Tibial nerve (tissue), 4 donors: ENCODE measurements at regions not wholly inside any gene's neighbourhood (a gene's known extent, or its start where the extent isn't known, plus 50 kb on each side); places are given as distances from the start of the nearest gene placed in this dataset.
A peak's percentile ranks its signal among the peaks of the same experiment; 100 is the strongest.

Experiments used
- DNase-seq, 2 donors: peaks; one replicate each; pipeline ENCODE4 v3.0.0-alpha.2; 2019; ENCODE audit warnings: low spot score in 2 of 2
- H3K27ac ChIP-seq, 4 donors: fragments of 200-600 bp; sonication (generic) in 3 of 4; one replicate each; pipeline ENCODE4 v1.5.1; 2017 to 2019; ENCODE audit warnings: mild to moderate bottlenecking in 1 of 4
- H3K27me3 ChIP-seq, 2 donors: fragments of 200-600 bp; sonication (generic) in 1 of 2; one replicate each; pipeline versions ENCODE4 v1.5.1 to v1.6.0; 2017 to 2019
- H3K36me3 ChIP-seq, 3 donors: fragments of 200-600 bp; sonication (generic); one replicate each; pipeline ENCODE4 v1.5.1; 2018 to 2019
- H3K4me1 ChIP-seq, 4 donors: fragments of 200-600 bp; sonication (generic) in 3 of 4; one replicate each; pipeline ENCODE4 v1.5.1; 2017 to 2019
- H3K4me3 ChIP-seq, 4 donors: fragments of 200-600 bp; sonication (generic) in 3 of 4; one replicate each; pipeline ENCODE4 v1.5.1; 2017 to 2019; ENCODE audit warnings: mild to moderate bottlenecking in 1 of 4, moderate library complexity in 1 of 4
- H3K9me3 ChIP-seq, 4 donors: fragments of 200-600 bp; sonication (generic) in 3 of 4; one replicate each; pipeline ENCODE4 v1.5.1; 2017 to 2019
- CTCF ChIP-seq, 5 experiments: fragments of 200-600 bp in 3 of 5; fragments of 450-650 bp in 2 of 5; sonication (generic) in 3 of 5; IDR thresholded peaks; one replicate each; pipeline ENCODE4 v1.5.1; 2016 to 2019; ENCODE audit warnings: antibody characterized with exemption in 5 of 5, mild to moderate bottlenecking in 3 of 5, moderate library complexity in 2 of 5
- EP300 ChIP-seq, 2 donors: sonication (generic); formaldehyde crosslinking; IDR thresholded peaks; one replicate each; pipeline ENCODE4 v1.6.1; 2017; ENCODE audit warnings: antibody characterized with exemption in 2 of 2, mild to moderate bottlenecking in 1 of 2
- POLR2A ChIP-seq, 2 donors: fragments of 450-650 bp; IDR thresholded peaks; one replicate each; pipeline ENCODE4 v1.6.1; 2017; ENCODE audit warnings: antibody characterized with exemption in 2 of 2, mild to moderate bottlenecking in 2 of 2, moderate library complexity in 2 of 2
- WGBS, 2 donors: methylation state at CpG; one replicate each; pipeline ENCODE4 v1.1.5; 2018; 5-methylcytosine and 5-hydroxymethylcytosine counted together

- no peak for TF ChIP-seq CTCF (IDR thresholded peaks at IDR 0.05)
- TF ChIP-seq POLR2A (IDR thresholded peaks at IDR 0.05): no peak
- no peak for TF ChIP-seq EP300 (IDR thresholded peaks at IDR 0.05)
- Histone ChIP-seq H3K36me3 (no peaks in the 10 kb centered on the region), H3K9me3 (no peaks in the 10 kb centered on the region), H3K27me3 (no peaks in the 10 kb centered on the region), H3K27ac (peak overlapping the region in 1 of 4 donors; percentile 23), H3K4me3 (no peak overlapping the region), H3K4me1 (peaks cover 0 to 8% (median 0%) of the 10 kb centered on the region in 4 donors)
- 51 to 52% methylated on average over 11 of the region's 11 CpGs for WGBS, 2 donors
- DNase-seq: peak in 1 of 2 donors; percentile 18
Observed at GRCh38 chr7:148540041-148540738, 50.4 kb upstream of the C7orf33 start.
